ENCODE measurements at regions not wholly inside any gene's neighbourhood (a gene's known extent, or its start where the extent isn't known, plus 50 kb on each side); places are given as distances from the start of the nearest gene placed in this dataset.
A peak's percentile ranks its signal among the peaks of the same experiment; 100 is the strongest.
"Not testable (repeated sequence)": the region's sequence is repeated elsewhere in the genome, so short reads cannot be mapped to it uniquely, and the experiment has no call there.

DNA sequence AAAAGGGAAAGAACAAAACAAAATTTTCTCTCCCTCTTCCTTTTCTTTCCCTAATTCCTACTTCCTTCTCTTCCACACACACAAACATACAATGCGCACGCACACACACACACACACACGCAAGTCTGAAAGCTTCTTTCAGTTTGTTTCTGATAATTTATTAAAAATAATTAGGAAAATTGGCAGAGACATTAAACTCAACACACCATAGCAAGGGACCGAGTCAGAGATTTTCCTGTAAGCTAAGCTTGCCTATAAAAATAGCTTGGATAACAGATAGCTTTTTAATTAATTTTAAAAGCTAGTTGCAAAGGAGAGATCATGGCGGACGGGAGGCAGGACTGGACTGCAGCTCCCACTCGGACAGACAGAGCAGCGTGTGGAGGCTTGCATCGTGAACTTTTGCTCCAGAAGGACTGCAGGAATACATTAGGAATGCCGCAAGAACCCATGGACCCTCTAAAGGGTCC lies 92.6 kb upstream of the MAPK10 start:
- Histone ChIP-seq H3K27ac (ENCODE audit: control insufficient read depth, insufficient read depth, low read length) (no peak overlapping the region), H4K20me1 (ENCODE audit: control insufficient read depth, extremely low read depth, insufficient read depth, low read length) (no peaks in the 10 kb centered on the region), H2AFZ (ENCODE audit: control insufficient read depth, low read length) (no peak overlapping the region), H3K4me2 (ENCODE audit: control insufficient read depth, extremely low read depth, insufficient read depth, low read depth, low read length) (no peak overlapping the region), H3K36me3 (ENCODE audit: control insufficient read depth in 2 of 2, extremely low read depth in 1 of 2, insufficient read depth in 2 of 2, low read length in 2 of 2) (no peaks in the 10 kb centered on the region), H3K9ac (ENCODE audit: control insufficient read depth, extremely low read depth, insufficient read depth, low read length) (no peak overlapping the region), H3K4me1 (ENCODE audit: control insufficient read depth, extremely low read depth, insufficient read depth, low read length) (peaks cover 12% of the 10 kb centered on the region), H3K27me3 (ENCODE audit: control insufficient read depth, extremely low read depth, insufficient read depth, low read length) (no peaks in the 10 kb centered on the region), H3K9me1 (ENCODE audit: control insufficient read depth, extremely low read depth, insufficient read depth, low read length) (no peaks in the 10 kb centered on the region), H3K79me2 (ENCODE audit: control insufficient read depth, insufficient read depth, low read length) (no peaks in the 10 kb centered on the region), H3K4me3 (ENCODE audit: control insufficient read depth in 2 of 3, extremely low read depth in 1 of 3, insufficient read depth in 2 of 3, low read depth in 1 of 3, low read length in 3 of 3) (no peak overlapping the region), H3K9me3 (ENCODE audit: control insufficient read depth, low read depth, low read length) (no peaks in the 10 kb centered on the region)
- TF ChIP-seq, protein P1, sequence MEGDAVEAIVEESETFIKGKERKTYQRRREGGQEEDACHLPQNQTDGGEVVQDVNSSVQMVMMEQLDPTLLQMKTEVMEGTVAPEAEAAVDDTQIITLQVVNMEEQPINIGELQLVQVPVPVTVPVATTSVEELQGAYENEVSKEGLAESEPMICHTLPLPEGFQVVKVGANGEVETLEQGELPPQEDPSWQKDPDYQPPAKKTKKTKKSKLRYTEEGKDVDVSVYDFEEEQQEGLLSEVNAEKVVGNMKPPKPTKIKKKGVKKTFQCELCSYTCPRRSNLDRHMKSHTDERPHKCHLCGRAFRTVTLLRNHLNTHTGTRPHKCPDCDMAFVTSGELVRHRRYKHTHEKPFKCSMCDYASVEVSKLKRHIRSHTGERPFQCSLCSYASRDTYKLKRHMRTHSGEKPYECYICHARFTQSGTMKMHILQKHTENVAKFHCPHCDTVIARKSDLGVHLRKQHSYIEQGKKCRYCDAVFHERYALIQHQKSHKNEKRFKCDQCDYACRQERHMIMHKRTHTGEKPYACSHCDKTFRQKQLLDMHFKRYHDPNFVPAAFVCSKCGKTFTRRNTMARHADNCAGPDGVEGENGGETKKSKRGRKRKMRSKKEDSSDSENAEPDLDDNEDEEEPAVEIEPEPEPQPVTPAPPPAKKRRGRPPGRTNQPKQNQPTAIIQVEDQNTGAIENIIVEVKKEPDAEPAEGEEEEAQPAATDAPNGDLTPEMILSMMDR (optimal IDR thresholded peaks at IDR 0.05 in 1 of 3, IDR thresholded peaks at IDR 0.05 in 1 of 3, conservative IDR thresholded peaks at IDR 0.05 in 1 of 3; ENCODE audit: extremely low read depth in 1 of 3, insufficient read depth in 2 of 3, low read length in 3 of 3), result no peak
- TF ChIP-seq EZH2 (IDR thresholded peaks at IDR 0.05; ENCODE audit: low read length), result no peak
- dilution Hi-C loops (cut with MboI; ENCODE audit: extremely low pct_ligation_motif_present, low sequenced_read_pairs), result no loop called here
- DNase-seq (ENCODE audit: low read depth, low spot score) (no peak), FAIRE-seq (no peak)

DNA sequence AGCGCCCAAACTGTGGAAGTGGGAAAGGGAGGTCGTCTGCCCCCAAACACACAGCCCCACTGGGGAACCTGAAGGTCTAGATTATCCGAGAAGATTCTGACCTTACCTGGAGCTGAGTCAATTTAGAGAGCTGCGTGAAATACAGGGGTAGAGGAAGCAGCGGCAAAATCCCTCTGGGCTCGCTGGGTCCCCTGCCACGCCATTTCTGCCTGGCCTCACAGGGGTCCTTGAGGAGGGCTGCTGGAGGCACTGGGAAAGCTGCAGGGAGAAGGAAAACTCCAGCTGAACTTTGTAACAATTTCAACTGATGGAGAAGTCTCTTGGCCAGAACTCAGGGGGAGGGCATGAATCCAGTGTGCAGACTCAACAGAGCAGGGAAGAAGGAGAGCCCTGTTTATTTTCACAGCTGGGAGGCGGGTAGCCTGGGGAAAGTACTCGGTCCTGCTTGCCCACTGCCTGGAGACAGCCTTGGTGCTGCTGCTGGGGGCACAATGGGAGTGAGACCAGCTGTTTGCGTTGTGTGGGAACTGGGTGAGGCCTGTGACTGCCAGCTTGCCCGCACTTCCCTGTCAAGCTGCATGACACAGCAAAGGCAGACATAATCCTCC lies 93.2 kb upstream of the MAPK10 start:
- Histone ChIP-seq H3K4me3 (ENCODE audit: control insufficient read depth in 2 of 3, extremely low read depth in 1 of 3, insufficient read depth in 2 of 3, low read depth in 1 of 3, low read length in 3 of 3) (no peak overlapping the region), H3K27me3 (ENCODE audit: control insufficient read depth, extremely low read depth, insufficient read depth, low read length) (no peaks in the 10 kb centered on the region), H3K9me3 (ENCODE audit: control insufficient read depth, low read depth, low read length) (no peaks in the 10 kb centered on the region), H3K36me3 (ENCODE audit: control insufficient read depth in 2 of 2, extremely low read depth in 1 of 2, insufficient read depth in 2 of 2, low read length in 2 of 2) (no peaks in the 10 kb centered on the region), H3K79me2 (ENCODE audit: control insufficient read depth, insufficient read depth, low read length) (no peaks in the 10 kb centered on the region), H3K9ac (ENCODE audit: control insufficient read depth, extremely low read depth, insufficient read depth, low read length) (no peak overlapping the region), H3K4me2 (ENCODE audit: control insufficient read depth, extremely low read depth, insufficient read depth, low read depth, low read length) (no peak overlapping the region), H2AFZ (ENCODE audit: control insufficient read depth, low read length) (peak overlapping the region; percentile 12), H3K4me1 (ENCODE audit: control insufficient read depth, extremely low read depth, insufficient read depth, low read length) (peaks cover 12% of the 10 kb centered on the region), H4K20me1 (ENCODE audit: control insufficient read depth, extremely low read depth, insufficient read depth, low read length) (no peaks in the 10 kb centered on the region), H3K9me1 (ENCODE audit: control insufficient read depth, extremely low read depth, insufficient read depth, low read length) (no peaks in the 10 kb centered on the region), H3K27ac (ENCODE audit: control insufficient read depth, insufficient read depth, low read length) (no peak overlapping the region)
- DNase-seq (ENCODE audit: low read depth, low spot score) (no peak), FAIRE-seq (no peak)
- dilution Hi-C loops (cut with MboI; ENCODE audit: extremely low pct_ligation_motif_present, low sequenced_read_pairs), result no loop called here
- TF ChIP-seq, protein P1 (optimal IDR thresholded peaks at IDR 0.05 in 1 of 3, IDR thresholded peaks at IDR 0.05 in 1 of 3, conservative IDR thresholded peaks at IDR 0.05 in 1 of 3; ENCODE audit: extremely low read depth in 1 of 3, insufficient read depth in 2 of 3, low read length in 3 of 3), result no peak
- TF ChIP-seq EZH2 (IDR thresholded peaks at IDR 0.05; ENCODE audit: low read length), result no peak

DNA sequence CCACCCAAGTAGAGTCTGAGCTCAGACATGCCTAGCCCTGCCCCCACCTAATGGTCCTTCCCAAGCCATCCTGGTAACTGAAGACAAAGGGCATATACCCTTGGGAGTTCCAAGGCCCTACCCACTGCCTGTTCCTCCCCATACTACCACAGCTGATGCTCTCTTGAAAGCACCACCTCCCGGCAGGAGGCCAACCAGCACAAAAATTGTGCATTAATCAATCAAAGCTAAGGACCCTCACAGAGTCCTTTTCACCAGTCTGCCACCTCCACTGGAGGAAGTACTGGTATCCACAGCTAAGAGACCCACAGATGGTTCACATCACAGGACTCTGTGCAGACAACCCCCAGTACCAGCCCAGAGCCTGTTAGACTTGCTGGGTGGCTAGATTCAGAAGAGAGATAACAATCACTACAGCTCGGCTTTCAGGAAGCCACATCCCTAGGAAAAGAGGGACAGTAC lies 93.8 kb upstream of the MAPK10 start:
- H3K9me3 ChIP-seq (ENCODE audit: control insufficient read depth, low read depth, low read length); H3K79me2 ChIP-seq (ENCODE audit: control insufficient read depth, insufficient read depth, low read length); H3K4me2 ChIP-seq (ENCODE audit: control insufficient read depth, extremely low read depth, insufficient read depth, low read depth, low read length); H3K36me3 ChIP-seq (ENCODE audit: control insufficient read depth in 2 of 2, extremely low read depth in 1 of 2, insufficient read depth in 2 of 2, low read length in 2 of 2); H3K9me1 ChIP-seq (ENCODE audit: control insufficient read depth, extremely low read depth, insufficient read depth, low read length); H4K20me1 ChIP-seq (ENCODE audit: control insufficient read depth, extremely low read depth, insufficient read depth, low read length); H3K4me3 ChIP-seq (ENCODE audit: control insufficient read depth in 2 of 3, extremely low read depth in 1 of 3, insufficient read depth in 2 of 3, low read depth in 1 of 3, low read length in 3 of 3); DNase-seq (ENCODE audit: low read depth, low spot score); H3K27me3 ChIP-seq (ENCODE audit: control insufficient read depth, extremely low read depth, insufficient read depth, low read length); H3K9ac ChIP-seq (ENCODE audit: control insufficient read depth, extremely low read depth, insufficient read depth, low read length); dilution Hi-C loops (cut with MboI; ENCODE audit: extremely low pct_ligation_motif_present, low sequenced_read_pairs); H3K27ac ChIP-seq (ENCODE audit: control insufficient read depth, insufficient read depth, low read length); H2AFZ ChIP-seq (ENCODE audit: control insufficient read depth, low read length); FAIRE-seq: not testable (repeated sequence)
- H3K4me1 ChIP-seq (ENCODE audit: control insufficient read depth, extremely low read depth, insufficient read depth, low read length), result peaks cover 12% of the 10 kb centered on the region

Data from keratinocyte (primary cell).